Hepatocyte (in vitro differentiated cells): ENCODE measurements at regions not wholly inside any gene's neighbourhood (a gene's known extent, or its start where the extent isn't known, plus 50 kb on each side); places are given as distances from the start of the nearest gene placed in this dataset.

Source experiments
- DNase-seq: peaks from one replicate; pipeline ENCODE4 v3.0.0-alpha.2; 2016; ENCODE audit warnings: low spot score
- H2AFZ ChIP-seq: fragments of 200-600 bp; sonication (generic); 2 replicates; pipeline ENCODE4 v1.6.0; 2016; ENCODE audit warnings: antibody characterized with exemption, mild to moderate bottlenecking
- H3K27ac ChIP-seq: fragments of 200-600 bp; sonication (generic); 2 replicates; pipeline ENCODE4 v1.5.1; 2016; ENCODE audit warnings: mild to moderate bottlenecking
- H3K27me3 ChIP-seq: fragments of 200-600 bp; sonication (generic); 2 replicates; pipeline ENCODE4 v1.6.1; 2016
- H3K36me3 ChIP-seq: fragments of 200-600 bp; sonication (generic); replicated peaks from 2 replicates; pipeline ENCODE4 v1.5.1; 2016; ENCODE audit warnings: low read depth; ENCODE audit not compliant: insufficient read depth
- H3K4me1 ChIP-seq: fragments of 200-600 bp; sonication (generic); 2 replicates; pipeline ENCODE4 v1.5.1; 2016; ENCODE audit warnings: mild to moderate bottlenecking, moderate library complexity; ENCODE audit not compliant: insufficient read depth
- H3K4me2 ChIP-seq: fragments of 200-600 bp; sonication (generic); 2 replicates; pipeline ENCODE4 v1.6.0; 2016
- H3K4me3 ChIP-seq: fragments of 200-600 bp; sonication (generic); 2 replicates; pipeline ENCODE4 v1.5.1; 2016; ENCODE audit warnings: mild to moderate bottlenecking
- H3K79me2 ChIP-seq: fragments of 200-600 bp; sonication (generic); 2 replicates; pipeline ENCODE4 v1.6.0; 2017; ENCODE audit warnings: mild to moderate bottlenecking
- H3K9me2 ChIP-seq: fragments of 200-600 bp; sonication (generic); replicated peaks from 2 replicates; pipeline ENCODE4 v1.6.0; 2017; ENCODE audit warnings: mild to moderate bottlenecking; ENCODE audit not compliant: insufficient read depth
- H3K9me3 ChIP-seq: fragments of 200-600 bp; sonication (generic); 2 replicates; pipeline ENCODE4 v1.5.1; 2016; ENCODE audit warnings: low read depth, mild to moderate bottlenecking
- H4K20me1 ChIP-seq: fragments of 200-600 bp; sonication (generic); 2 replicates; pipeline ENCODE4 v1.6.0; 2016; ENCODE audit warnings: mild to moderate bottlenecking; ENCODE audit not compliant: insufficient read depth, poor library complexity, severe bottlenecking
- CTCF ChIP-seq: fragments of 200-600 bp; sonication (generic); IDR thresholded peaks from 2 replicates; pipeline ENCODE4 v1.5.1; 2016; ENCODE audit warnings: antibody characterized with exemption, mild to moderate bottlenecking; ENCODE audit not compliant: poor library complexity
- EZH2 ChIP-seq: fragments of 200-600 bp; sonication (generic); IDR thresholded peaks from 2 replicates; pipeline ENCODE4 v1.6.1; 2016; ENCODE audit warnings: antibody characterized with exemption, mild to moderate bottlenecking, borderline replicate concordance
- EZH2phosphoT487 ChIP-seq: fragments of 200-600 bp; sonication (generic); IDR thresholded peaks from one replicate; pipeline ENCODE4 v1.6.1; 2018; ENCODE audit warnings: antibody characterized with exemption, mild to moderate bottlenecking, low read depth, moderate library complexity; ENCODE audit not compliant: unreplicated experiment, severe bottlenecking
- WGBS: methylation state at CpG from one replicate; pipeline ENCODE4 v1.1.6; 2016; ENCODE audit warnings: low lambda C conversion rate; ENCODE audit errors: missing lambda C conversion rate; 5-methylcytosine and 5-hydroxymethylcytosine counted together

DNA sequence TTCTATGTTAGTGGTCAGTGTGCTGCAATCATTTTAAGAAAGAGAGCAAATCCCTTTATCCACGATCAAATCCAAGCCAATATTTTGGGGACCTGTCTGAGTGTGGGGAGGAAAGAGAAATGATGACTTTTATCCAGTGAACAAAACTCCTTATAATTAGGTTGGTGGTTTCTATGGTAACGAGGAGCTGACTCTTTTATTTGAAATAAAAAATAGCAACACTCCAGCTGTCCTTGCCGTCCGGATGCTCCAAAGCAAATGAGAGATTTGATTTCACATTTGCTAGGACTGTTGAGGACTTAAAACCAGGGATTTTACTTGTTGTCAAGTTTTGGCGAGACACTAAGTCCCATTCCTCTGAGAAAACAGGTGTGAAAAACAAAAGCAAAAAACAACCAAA is 154.0 kb upstream of the PRICKLE2 start:
- Histone ChIP-seq H3K4me1 (peaks cover 5% of the 10 kb centered on the region), H3K27me3 (no peaks in the 10 kb centered on the region), H4K20me1 (no peaks in the 10 kb centered on the region), H3K4me2 (no peak overlapping the region), H3K9me3 (no peaks in the 10 kb centered on the region), H3K36me3 (no peaks in the 10 kb centered on the region), H3K4me3 (no peak overlapping the region), H3K27ac (no peak overlapping the region), H3K9me2 (no peaks in the 10 kb centered on the region), H3K79me2 (no peaks in the 10 kb centered on the region), H2AFZ (no peak overlapping the region)
- no peak for DNase-seq
- 77% methylated on average over 5 of the region's 5 CpGs for WGBS
- no peak for TF ChIP-seq EZH2phosphoT487
- no peak for TF ChIP-seq CTCF
- no peak for TF ChIP-seq EZH2

GRCh38 chr3:64377942-64378341 is 152.7 kb upstream of the PRICKLE2 start:
- Histone ChIP-seq H3K4me3 (no peak overlapping the region), H3K4me2 (no peak overlapping the region), H3K79me2 (no peaks in the 10 kb centered on the region), H3K36me3 (no peaks in the 10 kb centered on the region), H3K9me2 (no peaks in the 10 kb centered on the region), H4K20me1 (no peaks in the 10 kb centered on the region), H2AFZ (no peak overlapping the region), H3K9me3 (no peaks in the 10 kb centered on the region), H3K27ac (no peak overlapping the region), H3K27me3 (no peaks in the 10 kb centered on the region), H3K4me1 (peaks cover 5% of the 10 kb centered on the region)
- TF ChIP-seq EZH2: no peak
- no peak for TF ChIP-seq CTCF
- TF ChIP-seq EZH2phosphoT487: no peak
- WGBS: 92% methylated on average over 4 of the region's 5 CpGs
- no peak for DNase-seq

DNA sequence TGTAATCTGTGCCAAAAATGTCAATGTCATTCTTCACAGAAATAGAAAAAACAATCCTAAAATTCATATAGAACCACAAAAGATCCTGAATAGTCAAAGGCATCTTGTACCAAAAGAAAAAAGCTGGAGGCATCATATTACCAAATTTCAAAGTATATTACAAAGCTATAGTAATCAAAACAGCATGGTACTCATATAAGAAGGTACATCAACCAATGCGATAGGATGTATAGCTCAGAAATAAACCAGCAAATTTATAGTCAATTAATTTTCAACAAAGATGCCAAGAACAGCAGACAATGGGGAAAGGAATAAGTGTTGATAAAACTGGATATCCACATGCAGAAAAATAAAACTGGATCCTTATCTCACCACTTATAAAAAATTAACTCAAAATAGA is 150.5 kb upstream of the PRICKLE2 start:
- H3K4me2 ChIP-seq: no peak overlapping the region
- 100% methylated on average over 1 of the region's 1 CpG for WGBS

More for the DNA sequence above, 150.5 kb upstream of the PRICKLE2 start:
- Histone ChIP-seq H3K4me1 (no peaks in the 10 kb centered on the region), H3K36me3 (no peaks in the 10 kb centered on the region), H2AFZ (no peak overlapping the region), H3K4me3 (no peak overlapping the region), H3K79me2 (no peaks in the 10 kb centered on the region), H4K20me1 (no peaks in the 10 kb centered on the region), H3K27me3 (no peaks in the 10 kb centered on the region), H3K9me3 (no peaks in the 10 kb centered on the region), H3K27ac (no peak overlapping the region), H3K9me2 (no peaks in the 10 kb centered on the region)
- DNase-seq: no peak
- TF ChIP-seq CTCF (no peak), EZH2 (no peak), EZH2phosphoT487 (no peak)
